IMR-90 (cell line): ENCODE measurements at regions not wholly inside any gene's neighbourhood (a gene's known extent, or its start where the extent isn't known, plus 50 kb on each side); places are given as distances from the start of the nearest gene placed in this dataset.

Experiments
- ATAC-seq: fragments of 200-7000 bp; cut with Tn5 transposase; 2 replicates; pipeline ENCODE4 v1.9.1; 2020; ENCODE audit warnings: low read depth, mild to moderate bottlenecking, moderate library complexity
- BruUV-seq: library from RNA; stranded (reverse); fragments of 400-500 nt; replicated peaks from 2 replicates; lab custom pipeline; 2021; lab: Mats Ljungman, UMichigan
- CTCF ChIA-PET: fragments of 300-600 bp; formaldehyde crosslinking; extraction: SDS; loops from one replicate; lab custom pipeline; 2021; ENCODE audit warnings: antibody characterized with exemption; lab: Yijun Ruan, JAX
- POLR2A ChIA-PET: fragments of 300-600 bp; sonication (Branson Sonifier 250); formaldehyde crosslinking; loops from one replicate; lab custom pipeline; 2022; ENCODE audit warnings: antibody characterized with exemption; ENCODE audit not compliant: unreplicated experiment; lab: Charles Lee
- DNase-seq: peaks from one replicate; pipeline ENCODE4 v3.0.0; 2013
- H2AFZ ChIP-seq: replicated peaks from 2 replicates; pipeline ENCODE3; 2013; ENCODE audit warnings: low read length, mild to moderate bottlenecking; ENCODE audit not compliant: poor library complexity
- H2AK5ac ChIP-seq: 2 replicates; pipeline ENCODE4 v1.6.1; 2013; ENCODE audit warnings: low read depth, low read length, inconsistent platforms
- H2AK9ac ChIP-seq: replicated peaks from 2 replicates; pipeline ENCODE3; 2013; ENCODE audit warnings: mild to moderate bottlenecking, low read depth, low read length, moderate library complexity; ENCODE audit not compliant: poor library complexity
- H2BK120ac ChIP-seq: 2 replicates; pipeline ENCODE4 v1.6.1; 2013; ENCODE audit warnings: low read depth, low read length, inconsistent platforms
- H2BK15ac ChIP-seq: 3 replicates; pipeline ENCODE4 v1.6.1; 2013; ENCODE audit warnings: low read depth, low read length, inconsistent platforms
- H2BK20ac ChIP-seq: 2 replicates; pipeline ENCODE4 v1.6.1; 2013; ENCODE audit warnings: low read depth, mild to moderate bottlenecking, inconsistent platforms, low read length, moderate library complexity
- H2BK5ac ChIP-seq: 2 replicates; pipeline ENCODE4 v1.6.1; 2013; ENCODE audit warnings: mild to moderate bottlenecking, low read depth, low read length, inconsistent platforms; ENCODE audit not compliant: poor library complexity, severe bottlenecking
- H3K14ac ChIP-seq: replicated peaks from 2 replicates; pipeline ENCODE4 v1.6.1; 2013; ENCODE audit warnings: low read depth, low read length, inconsistent platforms
- H3K18ac ChIP-seq: 2 replicates; pipeline ENCODE4 v1.6.1; 2013; ENCODE audit warnings: low read depth, low read length, control low read depth
- H3K23ac ChIP-seq: 2 replicates; pipeline ENCODE4 v1.6.1; 2013; ENCODE audit warnings: low read depth, low read length, inconsistent platforms
- H3K27ac ChIP-seq: 2 replicates; pipeline ENCODE4 v1.5.1; 2013; ENCODE audit warnings: mild to moderate bottlenecking, control low read depth, low read length; ENCODE audit not compliant: insufficient read depth
- H3K27me3 ChIP-seq: 2 replicates; pipeline ENCODE4 v1.6.1; 2013; ENCODE audit warnings: low read length; ENCODE audit not compliant: control insufficient read depth, insufficient read depth
- H3K36me3 ChIP-seq: 2 replicates; pipeline ENCODE4 v1.6.1; 2013; ENCODE audit warnings: low read length, mixed read lengths; ENCODE audit not compliant: control insufficient read depth, insufficient read depth
- H3K4ac ChIP-seq: 2 replicates; pipeline ENCODE4 v1.6.1; 2013; ENCODE audit warnings: low read depth, low read length, inconsistent platforms
- H3K4me1 ChIP-seq: 2 replicates; pipeline ENCODE4 v1.6.1; 2013; ENCODE audit warnings: low read length, mixed read lengths; ENCODE audit not compliant: control insufficient read depth, insufficient read depth
- H3K4me2 ChIP-seq: 2 replicates; pipeline ENCODE4 v1.6.1; 2013; ENCODE audit warnings: low read depth, mild to moderate bottlenecking, control low read depth, low read length, moderate library complexity
- H3K4me3 ChIP-seq: 2 replicates; pipeline ENCODE4 v1.5.1; 2013; ENCODE audit warnings: low read depth, mild to moderate bottlenecking, control low read depth, low read length, moderate library complexity; ENCODE audit not compliant: insufficient read depth
- H3K56ac ChIP-seq: 2 replicates; pipeline ENCODE4 v1.6.1; 2013; ENCODE audit warnings: low read length, inconsistent platforms; ENCODE audit not compliant: insufficient read depth; ENCODE audit errors: extremely low read depth
- H3K79me1 ChIP-seq, 2 experiments: 2 replicates each; pipeline ENCODE4 v1.6.1; 2013; ENCODE audit warnings: low read length in 2 of 2, inconsistent platforms in 1 of 2, low read depth in 1 of 2
- H3K9ac ChIP-seq: 2 replicates; pipeline ENCODE4 v1.6.1; 2013; ENCODE audit warnings: low read depth, low read length, control low read depth
- H3K9me1 ChIP-seq: 2 replicates; pipeline ENCODE4 v1.6.1; 2013; ENCODE audit warnings: low read length, inconsistent platforms; ENCODE audit not compliant: insufficient read depth
- H3K9me3 ChIP-seq: 2 replicates; pipeline ENCODE4 v1.6.1; 2013; ENCODE audit warnings: low read length; ENCODE audit not compliant: control insufficient read depth, insufficient read depth
- H4K20me1 ChIP-seq: 2 replicates; pipeline ENCODE4 v1.6.1; 2013; ENCODE audit warnings: low read length, inconsistent platforms; ENCODE audit not compliant: insufficient read depth
- H4K5ac ChIP-seq: 2 replicates; pipeline ENCODE4 v1.6.1; 2013; ENCODE audit warnings: mild to moderate bottlenecking, low read depth, low read length, control low read depth
- H4K8ac ChIP-seq, 2 experiments: 2 replicates each; pipeline ENCODE4 v1.6.1; 2013; ENCODE audit warnings: low read depth in 2 of 2, low read length in 2 of 2, control low read depth in 1 of 2, inconsistent platforms in 1 of 2
- H4K91ac ChIP-seq: 2 replicates; pipeline ENCODE4 v1.6.1; 2013; ENCODE audit warnings: low read depth, low read length, inconsistent platforms; ENCODE audit not compliant: insufficient read depth
- MXI1 ChIP-seq: IDR thresholded peaks from 2 replicates; pipeline ENCODE4 v1.6.1; 2012; ENCODE audit warnings: low read depth, mild to moderate bottlenecking, low read length, moderate library complexity, borderline replicate concordance
- WGBS, 2 experiments: methylation state at CpG; one replicate each; pipeline versions ENCODE4 v1.1.5 to v1.1.7; 2013; ENCODE audit warnings: missing lambda C conversion rate in 2 of 2; ENCODE audit not compliant: insufficient read length in 1 of 2; ENCODE audit errors: extremely low coverage in 2 of 2; 5-methylcytosine and 5-hydroxymethylcytosine counted together
- dilution Hi-C: fragments of 300-500 bp; cut with HindIII; formaldehyde crosslinking; loops from one replicate; pipeline ENCODE4 v1.14.3; 2018; ENCODE audit warnings: low sequenced_read_pairs; ENCODE audit not compliant: unreplicated experiment
- in situ Hi-C: fragments of 300-500 bp; cut with MboI; formaldehyde crosslinking; loops from 3 replicates; pipeline ENCODE4 v1.14.3; 2019; ENCODE audit warnings: low sequenced_read_pairs, inconsistent platforms, mixed read lengths
- intact Hi-C: fragments of 100-400 bp; cut with micrococcal nuclease; formaldehyde crosslinking; loops from 2 replicates; pipeline ENCODE4 v1.10.0; 2022

DNA sequence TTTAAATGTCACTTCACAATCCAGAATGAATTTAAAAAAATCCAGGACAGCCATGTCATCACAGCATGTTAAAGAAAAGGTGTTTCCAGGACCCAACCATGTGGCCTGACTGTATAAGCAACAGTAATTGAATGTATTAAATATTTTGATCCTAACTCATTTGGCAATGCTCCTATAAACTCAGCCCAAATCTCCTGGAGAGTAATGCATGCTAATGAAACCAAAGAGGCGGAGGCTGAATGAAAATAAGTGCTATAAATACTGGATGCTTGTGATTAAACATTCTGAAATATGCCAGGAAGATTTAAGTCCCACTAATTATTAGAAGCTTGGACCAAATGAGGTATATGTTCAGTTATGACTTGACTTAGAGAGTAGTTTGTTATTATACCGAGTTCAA lies 486.8 kb downstream of the FRK start:
- no peak overlapping the region for H3K9ac ChIP-seq
- H2BK15ac ChIP-seq: no peak overlapping the region
- H3K4ac ChIP-seq: peak overlapping the region; percentile 40; the same call in 1 of the 2 replicates
- H3K4me3 ChIP-seq: no peak overlapping the region
- H3K14ac ChIP-seq: no peak overlapping the region
- H3K27me3 ChIP-seq: no peaks in the 10 kb centered on the region
- H2BK120ac ChIP-seq: no peak overlapping the region
- peak overlapping the region; percentile 1 for H2BK5ac ChIP-seq
- intact Hi-C loops (no loop called here), dilution Hi-C loops (no loop called here), in situ Hi-C loops (no loop called here)
- peak; percentile 13; the same call in 1 of the 2 replicates for ATAC-seq
- no peaks in the 10 kb centered on the region for H3K9me1 ChIP-seq
- DNase-seq: peak; percentile 15
- no peak overlapping the region for H3K18ac ChIP-seq
- H3K4me2 ChIP-seq: no peak overlapping the region
- H4K91ac ChIP-seq: no peak overlapping the region
- no peak overlapping the region for H4K8ac ChIP-seq
- H2AFZ ChIP-seq: no peak overlapping the region
- H4K20me1 ChIP-seq: no peaks in the 10 kb centered on the region
- WGBS, 2 experiments: no CpG with 5 or more reads among the region's 2 CpGs
- no peaks in the 10 kb centered on the region for H3K79me1 ChIP-seq
- H2AK5ac ChIP-seq: no peak overlapping the region
- H3K27ac ChIP-seq: no peak overlapping the region
- H3K36me3 ChIP-seq: no peaks in the 10 kb centered on the region
- no peak overlapping the region for H2BK20ac ChIP-seq
- TF ChIP-seq MXI1: no peak
- H2AK9ac ChIP-seq: no peak overlapping the region
- ChIA-PET POLR2A (no interaction called here), CTCF (no interaction called here)
- H4K5ac ChIP-seq: no peak overlapping the region
- H3K56ac ChIP-seq: no peak overlapping the region
- no TSS peak for BruUV-seq
- H3K4me1 ChIP-seq: peaks cover 4% of the 10 kb centered on the region; the same call in 1 of the 2 replicates
- H3K23ac ChIP-seq: no peak overlapping the region
- H3K9me3 ChIP-seq: peaks cover 2% of the 10 kb centered on the region; the same call in 1 of the 2 replicates
